Stimulated activated CD8-positive, alpha-beta memory T cell treated with anti-CD3 and anti-CD28 coated beads, Interleukin-7, amount 100 ng/mL, for 1 hour (primary cell): ENCODE measurements at regions not wholly inside any gene's neighbourhood (a gene's known extent, or its start where the extent isn't known, plus 50 kb on each side); places are given as distances from the start of the nearest gene placed in this dataset.
"Not testable (repeated sequence)": the region's sequence is repeated elsewhere in the genome, so short reads cannot be mapped to it uniquely, and the experiment has no call there.

Source experiments
- DNase-seq, 2 donors: peaks; one replicate each; pipeline ENCODE4 v3.0.0-alpha.2; 2020; ENCODE audit warnings: low read depth in 2 of 2

- DNase-seq = no peak
Observed at GRCh38 chr2:40564184-40564583, 112.3 kb upstream of the SLC8A1 start.

- DNase-seq = no peak
Observed at GRCh38 chr2:40579247-40579646, 127.4 kb upstream of the SLC8A1 start.

- DNase-seq = no peak
Observed at GRCh38 chr2:40584432-40584831, 132.5 kb upstream of the SLC8A1 start.

- no peak for DNase-seq
Observed at GRCh38 chr2:40591774-40592173, 139.9 kb upstream of the SLC8A1 start.

GRCh38 chr2:40592218-40592617 is 140.3 kb upstream of the SLC8A1 start:
- no peak for DNase-seq

- no peak for DNase-seq
Observed at GRCh38 chr2:40606862-40607261, 155.0 kb upstream of the SLC8A1 start.

GRCh38 chr2:40611196-40611595 is 159.3 kb upstream of the SLC8A1 start:
- no peak for DNase-seq

- no peak for DNase-seq
Observed at GRCh38 chr2:40625849-40626248, 174.0 kb upstream of the SLC8A1 start.

- DNase-seq = no peak
Observed at GRCh38 chr2:40628556-40628955, 176.7 kb upstream of the SLC8A1 start.

- DNase-seq = no peak
Observed at GRCh38 chr2:40629768-40630434, 178.0 kb upstream of the SLC8A1 start.

GRCh38 chr2:40639320-40639719 is 187.4 kb upstream of the SLC8A1 start:
- no peak for DNase-seq

GRCh38 chr2:40642237-40642636 is 190.3 kb upstream of the SLC8A1 start:
- DNase-seq = no peak

GRCh38 chr2:40642726-40643125 is 190.8 kb upstream of the SLC8A1 start:
- DNase-seq = no peak

- no peak for DNase-seq
Observed at GRCh38 chr2:40646642-40647041, 194.8 kb upstream of the SLC8A1 start.

GRCh38 chr2:40652155-40652554 is 200.3 kb upstream of the SLC8A1 start:
- no peak for DNase-seq

- no peak for DNase-seq
Observed at GRCh38 chr2:40653829-40654228, 201.9 kb upstream of the SLC8A1 start.

- no peak for DNase-seq
Observed at GRCh38 chr2:40654346-40654745, 202.5 kb upstream of the SLC8A1 start.

- no peak for DNase-seq
Observed at GRCh38 chr2:40658941-40659340, 207.1 kb upstream of the SLC8A1 start.

GRCh38 chr2:40665493-40666232 is 213.8 kb upstream of the SLC8A1 start:
- DNase-seq = no peak

- no peak for DNase-seq
Observed at GRCh38 chr2:40666398-40666797, 214.5 kb upstream of the SLC8A1 start.

GRCh38 chr2:40668425-40668824 is 216.5 kb upstream of the SLC8A1 start:
- no peak for DNase-seq

- DNase-seq = not testable (repeated sequence)
Observed at GRCh38 chr2:40676134-40676790, 224.4 kb upstream of the SLC8A1 start.

GRCh38 chr2:40680547-40680946 is 228.7 kb upstream of the SLC8A1 start:
- DNase-seq = no peak
